OCI-LY7 (cell line): ENCODE measurements at regions not wholly inside any gene's neighbourhood (a gene's known extent, or its start where the extent isn't known, plus 50 kb on each side); places are given as distances from the start of the nearest gene placed in this dataset.

Source experiments
- CTCF ChIP-seq: fragments of 200-600 bp; sonication (generic); conservative IDR thresholded peaks from 2 replicates; pipeline ENCODE4 v1.5.1; 2014; ENCODE audit warnings: mild to moderate bottlenecking, antibody characterized with exemption, low read length, moderate library complexity, mixed read lengths
- EZH2phosphoT487 ChIP-seq: fragments of 200-600 bp; sonication (generic); IDR thresholded peaks from 2 replicates; pipeline ENCODE4 v1.6.1; 2018; ENCODE audit warnings: low read depth, borderline replicate concordance, mild to moderate bottlenecking, mixed run types, antibody characterized with exemption, low read length, moderate library complexity, mixed read lengths

- TF ChIP-seq CTCF (no peak), EZH2phosphoT487 (no peak)
These were observed 50.9 kb upstream of the ATXN3L start for GRCh38 chrX:13370713-13371112.
